Natural killer cell (primary cell): ENCODE measurements at regions not wholly inside any gene's neighbourhood (a gene's known extent, or its start where the extent isn't known, plus 50 kb on each side); places are given as distances from the start of the nearest gene placed in this dataset.

ENCODE experiments used
- ATAC-seq, 3 donors: fragments of 150-1000 bp in 2 of 3; fragments of 200-7000 bp in 1 of 3; cut with Tn5 transposase; 1 replicate in 1 of 3; 2 replicates in 2 of 3; pipeline ENCODE4 v1.10.0; 2021; ENCODE audit warnings: mild to moderate bottlenecking in 2 of 3, moderate library complexity in 2 of 3
- DNase-seq, 2 donors: peaks; one replicate each; pipeline versions ENCODE4 v3.0.0 to v3.0.0-alpha.2; 2013 to 2021; ENCODE audit warnings: mixed read lengths in 1 of 2
- H3K27ac ChIP-seq: one replicate; pipeline ENCODE4 v1.5.1; 2013; ENCODE audit warnings: mild to moderate bottlenecking, low read length
- H3K27me3 ChIP-seq: one replicate; pipeline ENCODE4 v1.6.1; 2013; ENCODE audit warnings: low read length; ENCODE audit not compliant: control insufficient read depth, insufficient read depth
- H3K36me3 ChIP-seq: one replicate; pipeline ENCODE4 v1.6.1; 2013; ENCODE audit warnings: low read length; ENCODE audit not compliant: control insufficient read depth, insufficient read depth
- H3K4me1 ChIP-seq: one replicate; pipeline ENCODE4 v1.6.1; 2013; ENCODE audit warnings: low read length; ENCODE audit not compliant: control insufficient read depth, insufficient read depth
- H3K4me3 ChIP-seq: one replicate; pipeline ENCODE4 v1.5.1; 2013; ENCODE audit warnings: low read length
- H3K9me3 ChIP-seq: one replicate; pipeline ENCODE4 v1.6.1; 2013; ENCODE audit warnings: low read length; ENCODE audit not compliant: control insufficient read depth, insufficient read depth
- H3K27ac Mint-ChIP-seq, 2 donors: one replicate each; pipeline ENCODE4 v1.8.0; 2022; ENCODE audit warnings: mild to moderate bottlenecking in 2 of 2, mixed read lengths in 2 of 2, moderate library complexity in 1 of 2
- H3K27me3 Mint-ChIP-seq, 2 donors: one replicate each; pipeline ENCODE4 v1.8.0; 2022; ENCODE audit warnings: low read depth in 2 of 2, mixed read lengths in 2 of 2
- H3K36me3 Mint-ChIP-seq: one replicate; pipeline ENCODE4 v1.8.0; 2022; ENCODE audit warnings: mixed read lengths
- H3K4me1 Mint-ChIP-seq, 2 donors: one replicate each; pipeline ENCODE4 v1.8.0; 2022; ENCODE audit warnings: mixed read lengths in 2 of 2
- H3K4me3 Mint-ChIP-seq: one replicate; pipeline ENCODE4 v1.8.0; 2022; ENCODE audit warnings: mild to moderate bottlenecking, moderate library complexity, mixed read lengths
- H3K9me3 Mint-ChIP-seq, 2 donors: one replicate each; pipeline ENCODE4 v1.8.0; 2022; ENCODE audit warnings: mixed read lengths in 2 of 2
- WGBS: methylation state at CpG from one replicate; pipeline ENCODE4 v1.1.7; 2013; ENCODE audit warnings: missing lambda C conversion rate; ENCODE audit not compliant: insufficient coverage; 5-methylcytosine and 5-hydroxymethylcytosine counted together
- intact Hi-C: fragments of 100-400 bp; cut with micrococcal nuclease; formaldehyde crosslinking; loops from one replicate; pipeline ENCODE4 v1.14.2; 2022
- TF ChIP-seq, protein P1 (sequence below): fragments of 200-600 bp; IDR thresholded peaks from one replicate; pipeline ENCODE4 v1.8.0; 2022; ENCODE audit warnings: antibody characterized with exemption

DNA sequence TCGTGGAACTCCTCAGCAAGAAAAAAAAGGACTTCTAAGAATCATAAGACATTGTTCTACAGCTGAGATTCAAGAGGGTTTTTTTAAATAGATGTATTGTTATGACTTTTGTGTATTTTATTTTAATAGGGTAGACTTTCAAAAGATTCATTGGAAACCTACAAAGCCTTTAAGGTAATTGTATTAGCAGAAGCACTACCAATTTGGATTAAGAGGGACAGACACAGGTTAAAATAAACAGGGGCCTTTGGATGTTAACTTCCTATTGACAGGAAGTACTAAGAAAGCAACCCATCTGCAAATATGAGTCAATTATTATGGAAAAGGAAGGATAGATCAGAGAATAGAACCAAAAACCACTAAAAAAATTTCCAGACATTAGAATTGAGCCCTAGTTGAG, 153.5 kb downstream of the HDGFL1 start:
- Histone ChIP-seq H3K4me1 (no peaks in the 10 kb centered on the region), H3K4me3 (no peak overlapping the region), H3K27ac (no peak overlapping the region), H3K36me3 (no peaks in the 10 kb centered on the region), H3K9me3 (peaks cover 3% of the 10 kb centered on the region), H3K27me3 (no peaks in the 10 kb centered on the region)
- peaks cover 2 to 14% of the 10 kb centered on the region in 2 donors for H3K9me3 Mint-ChIP-seq
- H3K27me3 Mint-ChIP-seq: no peaks in the 10 kb centered on the region
- ATAC-seq: no peak
- H3K4me1 Mint-ChIP-seq: no peaks in the 10 kb centered on the region
- no peak for DNase-seq
- intact Hi-C loops: no loop called here
- TF ChIP-seq, protein P1, sequence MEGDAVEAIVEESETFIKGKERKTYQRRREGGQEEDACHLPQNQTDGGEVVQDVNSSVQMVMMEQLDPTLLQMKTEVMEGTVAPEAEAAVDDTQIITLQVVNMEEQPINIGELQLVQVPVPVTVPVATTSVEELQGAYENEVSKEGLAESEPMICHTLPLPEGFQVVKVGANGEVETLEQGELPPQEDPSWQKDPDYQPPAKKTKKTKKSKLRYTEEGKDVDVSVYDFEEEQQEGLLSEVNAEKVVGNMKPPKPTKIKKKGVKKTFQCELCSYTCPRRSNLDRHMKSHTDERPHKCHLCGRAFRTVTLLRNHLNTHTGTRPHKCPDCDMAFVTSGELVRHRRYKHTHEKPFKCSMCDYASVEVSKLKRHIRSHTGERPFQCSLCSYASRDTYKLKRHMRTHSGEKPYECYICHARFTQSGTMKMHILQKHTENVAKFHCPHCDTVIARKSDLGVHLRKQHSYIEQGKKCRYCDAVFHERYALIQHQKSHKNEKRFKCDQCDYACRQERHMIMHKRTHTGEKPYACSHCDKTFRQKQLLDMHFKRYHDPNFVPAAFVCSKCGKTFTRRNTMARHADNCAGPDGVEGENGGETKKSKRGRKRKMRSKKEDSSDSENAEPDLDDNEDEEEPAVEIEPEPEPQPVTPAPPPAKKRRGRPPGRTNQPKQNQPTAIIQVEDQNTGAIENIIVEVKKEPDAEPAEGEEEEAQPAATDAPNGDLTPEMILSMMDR: no peak
- H3K4me3 Mint-ChIP-seq: no peak overlapping the region
- no peaks in the 10 kb centered on the region for H3K36me3 Mint-ChIP-seq
- H3K27ac Mint-ChIP-seq: no peak overlapping the region
- WGBS: no CpG with 5 or more reads among the region's 1 CpG

DNA sequence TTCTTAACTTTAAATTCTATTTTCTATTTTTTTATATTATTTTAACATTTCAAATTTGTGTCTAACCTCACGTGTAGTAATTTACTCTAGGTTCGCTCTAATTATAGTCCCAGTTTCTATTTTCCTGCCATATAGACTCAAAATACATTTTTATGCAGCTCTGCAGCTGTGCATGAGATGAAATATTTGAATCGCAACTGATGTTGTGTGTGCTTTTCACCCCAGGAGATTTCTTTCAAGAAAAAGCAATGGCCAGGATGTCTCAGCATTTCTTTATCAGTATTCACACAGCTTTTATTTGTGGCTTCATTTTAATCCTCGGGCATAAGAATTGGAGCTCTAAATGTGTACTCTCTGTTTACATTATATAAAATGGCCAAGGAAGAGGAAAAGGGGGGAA, 157.6 kb downstream of the HDGFL1 start:
- DNase-seq: no peak
- H3K36me3 Mint-ChIP-seq: no peaks in the 10 kb centered on the region
- 83% methylated on average over 3 of the region's 4 CpGs for WGBS
- peaks cover 4 to 12% of the 10 kb centered on the region in 2 donors for H3K9me3 Mint-ChIP-seq
- Histone ChIP-seq H3K9me3 (peaks cover 3% of the 10 kb centered on the region), H3K36me3 (no peaks in the 10 kb centered on the region), H3K27me3 (no peaks in the 10 kb centered on the region), H3K27ac (no peak overlapping the region), H3K4me1 (no peaks in the 10 kb centered on the region), H3K4me3 (no peak overlapping the region)
- no peak overlapping the region for H3K27ac Mint-ChIP-seq
- H3K27me3 Mint-ChIP-seq: no peaks in the 10 kb centered on the region
- TF ChIP-seq, protein P1: no peak
- ATAC-seq: no peak
- intact Hi-C loops: no loop called here
- no peak overlapping the region for H3K4me3 Mint-ChIP-seq
- H3K4me1 Mint-ChIP-seq: no peaks in the 10 kb centered on the region

DNA sequence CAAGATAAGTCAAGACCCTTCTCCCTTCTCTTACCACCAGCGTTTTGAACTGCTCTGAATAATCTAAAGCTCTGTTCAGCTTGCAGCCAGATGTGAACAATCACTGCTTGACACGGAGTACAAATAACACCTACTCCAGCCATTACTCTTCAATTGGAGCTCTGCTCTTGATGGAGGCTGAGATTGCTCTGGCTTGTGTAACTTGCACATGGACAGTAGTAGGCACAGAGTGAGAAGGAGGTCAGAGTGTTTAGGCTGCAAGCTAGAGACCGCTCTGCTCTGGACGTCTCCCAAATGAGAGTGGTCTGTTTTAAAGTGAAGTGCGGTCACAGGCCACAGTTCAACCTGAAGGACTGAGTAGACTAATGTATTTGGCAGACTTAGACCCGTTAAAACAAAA, 158.3 kb downstream of the HDGFL1 start:
- Histone ChIP-seq H3K9me3 (no peaks in the 10 kb centered on the region), H3K27ac (no peak overlapping the region), H3K36me3 (no peaks in the 10 kb centered on the region), H3K4me3 (no peak overlapping the region), H3K27me3 (no peaks in the 10 kb centered on the region), H3K4me1 (no peaks in the 10 kb centered on the region)
- no peaks in the 10 kb centered on the region for H3K36me3 Mint-ChIP-seq
- no peak for ATAC-seq
- no peaks in the 10 kb centered on the region for H3K4me1 Mint-ChIP-seq
- H3K27ac Mint-ChIP-seq: no peak overlapping the region
- H3K27me3 Mint-ChIP-seq: no peaks in the 10 kb centered on the region
- no peak overlapping the region for H3K4me3 Mint-ChIP-seq
- TF ChIP-seq, protein P1: no peak
- 91% methylated on average over 5 of the region's 6 CpGs for WGBS
- intact Hi-C loops: no loop called here
- peaks cover 4 to 16% of the 10 kb centered on the region in 2 donors for H3K9me3 Mint-ChIP-seq
- DNase-seq: no peak

DNA sequence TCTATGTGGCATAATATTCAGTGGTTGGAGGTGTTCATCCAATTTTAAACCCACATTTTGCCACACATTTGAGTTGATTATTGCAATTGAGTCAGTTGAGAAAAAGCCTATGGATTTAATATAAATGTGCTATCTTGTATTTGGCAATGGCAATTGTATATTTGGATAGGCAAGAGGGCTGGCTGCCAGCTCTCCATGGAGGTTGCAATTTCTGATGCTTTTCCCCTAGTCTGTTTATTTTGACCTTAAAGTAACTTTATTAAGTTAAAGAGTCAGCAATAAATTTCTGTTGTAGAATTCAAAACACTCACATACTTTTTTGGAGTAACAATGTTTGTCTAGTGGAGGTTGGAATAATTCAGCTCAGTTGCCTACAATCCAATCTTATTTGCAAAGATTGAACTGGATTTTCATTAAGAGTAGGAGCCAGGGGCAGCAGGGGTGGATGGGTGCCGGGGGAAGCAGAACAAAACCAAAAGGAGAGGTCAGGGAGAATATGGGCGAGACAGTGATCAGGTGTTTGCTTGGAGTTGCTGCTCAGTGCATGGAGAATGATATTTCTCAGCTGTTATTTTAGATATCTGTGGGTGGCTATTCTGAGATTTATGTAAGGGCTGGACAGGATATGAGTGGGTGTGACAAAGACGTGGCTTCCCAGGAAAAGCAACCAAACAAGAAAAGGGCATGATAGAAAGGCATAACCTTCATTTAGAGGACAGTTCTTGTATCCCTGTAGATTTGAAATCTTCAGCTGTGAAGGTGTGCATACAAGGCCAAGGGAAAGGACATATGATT, 163.0 kb downstream of the HDGFL1 start:
- Mint-ChIP-seq H3K27me3 (no peaks in the 10 kb centered on the region), H3K4me1 (no peaks in the 10 kb centered on the region), H3K9me3 (peaks cover 6 to 12% of the 10 kb centered on the region in 2 donors), H3K27ac (no peak overlapping the region), H3K36me3 (no peaks in the 10 kb centered on the region), H3K4me3 (no peak overlapping the region)
- ATAC-seq (no peak), DNase-seq (no peak)
- no peaks in the 10 kb centered on the region for H3K4me1 ChIP-seq
- TF ChIP-seq, protein P1: no peak
- no peaks in the 10 kb centered on the region for H3K9me3 ChIP-seq
- no peak overlapping the region for H3K27ac ChIP-seq
- intact Hi-C loops: no loop called here
- no peaks in the 10 kb centered on the region for H3K36me3 ChIP-seq
- no peaks in the 10 kb centered on the region for H3K27me3 ChIP-seq
- H3K4me3 ChIP-seq: no peak overlapping the region
- WGBS: 67% methylated on average over 3 of the region's 3 CpGs
